ENCODE measurements at regions not wholly inside any gene's neighbourhood (a gene's known extent, or its start where the extent isn't known, plus 50 kb on each side); places are given as distances from the start of the nearest gene placed in this dataset.

DNA sequence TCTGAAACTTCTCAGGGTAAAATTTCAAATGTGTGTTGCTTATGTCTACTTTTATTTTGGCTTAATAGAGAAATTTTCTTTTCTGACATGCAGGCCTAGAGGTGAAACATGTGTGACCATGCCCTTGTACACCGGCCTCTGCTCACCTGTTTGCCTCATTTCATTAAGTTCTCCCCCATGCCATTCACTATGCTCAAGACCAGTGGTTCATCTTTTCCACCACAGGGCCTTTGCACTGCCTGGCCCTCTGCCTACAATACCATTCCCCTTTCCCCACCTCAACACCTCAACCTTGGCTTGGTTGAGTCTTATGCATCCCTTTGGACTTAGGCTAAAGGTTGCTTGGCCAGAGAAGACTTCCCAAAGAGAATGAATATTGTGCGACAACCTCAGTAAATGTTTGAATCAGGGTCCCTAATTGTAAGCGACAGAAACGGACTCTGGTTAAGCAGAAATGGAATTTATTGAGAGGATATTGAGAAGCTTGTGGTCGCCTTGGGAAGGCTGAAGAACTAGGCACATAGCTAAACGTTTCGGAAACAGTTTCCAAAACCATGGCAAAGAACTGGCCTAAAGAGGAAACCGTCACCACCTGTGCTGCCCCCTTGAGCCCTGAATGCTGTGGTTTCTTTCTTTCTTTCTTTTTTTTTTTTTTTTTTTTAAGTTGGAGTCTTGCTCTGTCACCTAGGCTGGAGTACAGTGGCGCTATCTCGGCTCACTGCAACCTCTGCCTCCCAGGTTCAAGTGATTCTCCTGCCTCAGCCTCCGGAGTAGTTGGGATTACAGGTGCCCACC lies 152.2 kb downstream of the SOX4 start:
- Histone ChIP-seq H3K27ac (no peak overlapping the region), H3K9ac (no peak overlapping the region), H3K4me2 (ENCODE audit: low read length) (no peak overlapping the region), H2AFZ (no peak overlapping the region), H3K79me2 (no peaks in the 10 kb centered on the region), H3K27me3 (ENCODE audit: control insufficient read depth, insufficient read depth, low read length) (no peaks in the 10 kb centered on the region), H3K4me3 (ENCODE audit: low read depth, low read length) (no peak overlapping the region), H3K9me3 (ENCODE audit: control insufficient read depth, low read length) (no peaks in the 10 kb centered on the region), H3K4me1 (no peaks in the 10 kb centered on the region), H3K36me3 (ENCODE audit: control insufficient read depth, insufficient read depth, low read length) (no peaks in the 10 kb centered on the region)
- no peak for TF ChIP-seq CTCF (IDR thresholded peaks at IDR 0.05)

GRCh38 chr6:21747441-21747840 lies 153.9 kb downstream of the SOX4 start:
- H3K36me3 ChIP-seq (ENCODE audit: control insufficient read depth, insufficient read depth, low read length): no peaks in the 10 kb centered on the region
- no peaks in the 10 kb centered on the region for H3K27me3 ChIP-seq (ENCODE audit: control insufficient read depth, insufficient read depth, low read length)
- H3K9ac ChIP-seq: no peak overlapping the region
- no peak for TF ChIP-seq CTCF (IDR thresholded peaks at IDR 0.05)
- H3K79me2 ChIP-seq: no peaks in the 10 kb centered on the region
- no peak overlapping the region for H2AFZ ChIP-seq
- H3K4me3 ChIP-seq (ENCODE audit: low read depth, low read length): no peak overlapping the region
- H3K4me1 ChIP-seq: no peaks in the 10 kb centered on the region
- no peak overlapping the region for H3K27ac ChIP-seq
- H3K4me2 ChIP-seq (ENCODE audit: low read length): no peak overlapping the region
- no peaks in the 10 kb centered on the region for H3K9me3 ChIP-seq (ENCODE audit: control insufficient read depth, low read length)

GRCh38 chr6:21748343-21749056 lies 154.9 kb downstream of the SOX4 start:
- H3K79me2 ChIP-seq: no peaks in the 10 kb centered on the region
- H3K4me2 ChIP-seq (ENCODE audit: low read length): no peak overlapping the region
- TF ChIP-seq CTCF (IDR thresholded peaks at IDR 0.05): no peak
- H2AFZ ChIP-seq: no peak overlapping the region
- no peaks in the 10 kb centered on the region for H3K36me3 ChIP-seq (ENCODE audit: control insufficient read depth, insufficient read depth, low read length)
- H3K4me1 ChIP-seq: no peaks in the 10 kb centered on the region
- H3K4me3 ChIP-seq (ENCODE audit: low read depth, low read length): no peak overlapping the region
- no peaks in the 10 kb centered on the region for H3K9me3 ChIP-seq (ENCODE audit: control insufficient read depth, low read length)
- no peaks in the 10 kb centered on the region for H3K27me3 ChIP-seq (ENCODE audit: control insufficient read depth, insufficient read depth, low read length)
- no peak overlapping the region for H3K27ac ChIP-seq
- no peak overlapping the region for H3K9ac ChIP-seq

DNA sequence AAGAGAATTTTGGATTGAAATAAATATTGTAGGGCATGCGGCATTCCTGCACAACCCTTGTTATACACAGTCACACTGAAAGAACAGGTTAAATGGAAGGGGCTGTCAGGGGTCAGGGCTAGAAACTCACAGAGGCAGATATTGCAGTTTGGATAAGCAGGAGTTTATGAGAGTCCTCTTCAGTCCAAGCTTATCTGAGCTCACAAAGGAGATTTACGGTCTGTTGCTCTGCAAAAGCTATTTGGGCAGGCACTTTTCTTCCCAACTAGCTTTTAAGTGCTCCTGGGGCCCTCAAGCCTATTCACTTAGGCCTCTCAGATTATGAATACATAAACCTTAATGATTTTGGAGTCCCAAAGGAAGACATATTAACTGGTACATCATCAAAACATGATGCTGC lies 156.2 kb downstream of the SOX4 start:
- Histone ChIP-seq H3K4me3 (ENCODE audit: low read depth, low read length) (no peak overlapping the region), H3K9ac (no peak overlapping the region), H3K4me2 (ENCODE audit: low read length) (no peak overlapping the region), H3K4me1 (no peaks in the 10 kb centered on the region), H3K36me3 (ENCODE audit: control insufficient read depth, insufficient read depth, low read length) (no peaks in the 10 kb centered on the region), H3K79me2 (no peaks in the 10 kb centered on the region), H2AFZ (no peak overlapping the region), H3K27ac (no peak overlapping the region), H3K9me3 (ENCODE audit: control insufficient read depth, low read length) (no peaks in the 10 kb centered on the region), H3K27me3 (ENCODE audit: control insufficient read depth, insufficient read depth, low read length) (no peaks in the 10 kb centered on the region)
- TF ChIP-seq CTCF (IDR thresholded peaks at IDR 0.05): no peak
